ENCODE measurements at regions not wholly inside any gene's neighbourhood (a gene's known extent, or its start where the extent isn't known, plus 50 kb on each side); places are given as distances from the start of the nearest gene placed in this dataset.

- Histone ChIP-seq H3K36me3 (ENCODE audit: low read depth) (no peaks in the 10 kb centered on the region), H3K4me3 (ENCODE audit: severe bottlenecking) (no peak overlapping the region), H3K4me1 (ENCODE audit: insufficient read depth, poor library complexity, severe bottlenecking) (peaks cover 9% of the 10 kb centered on the region), H3K9me3 (ENCODE audit: severe bottlenecking) (no peaks in the 10 kb centered on the region), H3K27ac (ENCODE audit: poor library complexity, severe bottlenecking) (no peak overlapping the region), H3K27me3 (ENCODE audit: insufficient read depth, poor library complexity, severe bottlenecking) (no peaks in the 10 kb centered on the region)
- TF ChIP-seq, protein P1, sequence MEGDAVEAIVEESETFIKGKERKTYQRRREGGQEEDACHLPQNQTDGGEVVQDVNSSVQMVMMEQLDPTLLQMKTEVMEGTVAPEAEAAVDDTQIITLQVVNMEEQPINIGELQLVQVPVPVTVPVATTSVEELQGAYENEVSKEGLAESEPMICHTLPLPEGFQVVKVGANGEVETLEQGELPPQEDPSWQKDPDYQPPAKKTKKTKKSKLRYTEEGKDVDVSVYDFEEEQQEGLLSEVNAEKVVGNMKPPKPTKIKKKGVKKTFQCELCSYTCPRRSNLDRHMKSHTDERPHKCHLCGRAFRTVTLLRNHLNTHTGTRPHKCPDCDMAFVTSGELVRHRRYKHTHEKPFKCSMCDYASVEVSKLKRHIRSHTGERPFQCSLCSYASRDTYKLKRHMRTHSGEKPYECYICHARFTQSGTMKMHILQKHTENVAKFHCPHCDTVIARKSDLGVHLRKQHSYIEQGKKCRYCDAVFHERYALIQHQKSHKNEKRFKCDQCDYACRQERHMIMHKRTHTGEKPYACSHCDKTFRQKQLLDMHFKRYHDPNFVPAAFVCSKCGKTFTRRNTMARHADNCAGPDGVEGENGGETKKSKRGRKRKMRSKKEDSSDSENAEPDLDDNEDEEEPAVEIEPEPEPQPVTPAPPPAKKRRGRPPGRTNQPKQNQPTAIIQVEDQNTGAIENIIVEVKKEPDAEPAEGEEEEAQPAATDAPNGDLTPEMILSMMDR (IDR thresholded peaks at IDR 0.05; ENCODE audit: poor library complexity, severe bottlenecking), result no peak
- ATAC-seq (ENCODE audit: low read depth) (no peak), DNase-seq (ENCODE audit: low spot score) (no peak)
Observed at GRCh38 chr18:45349467-45349866, 265.8 kb upstream of the SLC14A2 start.

- H3K4me3 ChIP-seq (ENCODE audit: severe bottlenecking), result no peak overlapping the region
- DNase-seq (ENCODE audit: low spot score) (no peak), ATAC-seq (ENCODE audit: low read depth) (no peak)
- H3K27me3 ChIP-seq (ENCODE audit: insufficient read depth, poor library complexity, severe bottlenecking), result no peaks in the 10 kb centered on the region
- TF ChIP-seq, protein P1 (IDR thresholded peaks at IDR 0.05; ENCODE audit: poor library complexity, severe bottlenecking), result no peak
- H3K36me3 ChIP-seq (ENCODE audit: low read depth), result no peaks in the 10 kb centered on the region
- H3K4me1 ChIP-seq (ENCODE audit: insufficient read depth, poor library complexity, severe bottlenecking), result peaks cover 9% of the 10 kb centered on the region
- no peaks in the 10 kb centered on the region for H3K9me3 ChIP-seq (ENCODE audit: severe bottlenecking)
- H3K27ac ChIP-seq (ENCODE audit: poor library complexity, severe bottlenecking), result no peak overlapping the region
Observed at GRCh38 chr18:45350404-45351156, 264.7 kb upstream of the SLC14A2 start.

DNA sequence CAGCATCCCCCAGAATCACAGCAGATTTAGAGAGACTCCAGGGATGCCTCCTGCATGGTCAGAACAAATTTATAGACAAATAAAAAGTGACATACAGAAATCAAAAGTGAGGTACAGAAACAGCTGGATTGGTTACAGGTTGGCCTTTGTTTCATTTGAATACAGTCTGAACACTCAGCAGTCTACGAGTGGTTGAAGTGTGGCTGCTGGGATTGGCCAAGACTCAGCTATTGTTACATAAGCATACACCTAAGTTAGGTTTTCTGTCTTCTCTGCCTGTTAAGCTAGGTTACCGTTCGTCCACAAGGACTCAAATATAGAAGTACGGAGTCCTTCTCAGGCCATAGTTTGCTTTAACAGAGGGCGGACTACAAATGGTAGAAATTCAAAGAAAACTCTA is 262.4 kb upstream of the SLC14A2 start:
- Histone ChIP-seq H3K4me3 (ENCODE audit: severe bottlenecking) (no peak overlapping the region), H3K27me3 (ENCODE audit: insufficient read depth, poor library complexity, severe bottlenecking) (no peaks in the 10 kb centered on the region), H3K27ac (ENCODE audit: poor library complexity, severe bottlenecking) (no peak overlapping the region), H3K4me1 (ENCODE audit: insufficient read depth, poor library complexity, severe bottlenecking) (peaks cover 9% of the 10 kb centered on the region), H3K36me3 (ENCODE audit: low read depth) (no peaks in the 10 kb centered on the region), H3K9me3 (ENCODE audit: severe bottlenecking) (no peaks in the 10 kb centered on the region)
- no peak for DNase-seq (ENCODE audit: low spot score)
- no peak for ATAC-seq (ENCODE audit: low read depth)
- TF ChIP-seq, protein P1 (IDR thresholded peaks at IDR 0.05; ENCODE audit: poor library complexity, severe bottlenecking), result no peak

- Histone ChIP-seq H3K4me3 (ENCODE audit: severe bottlenecking) (no peak overlapping the region), H3K9me3 (ENCODE audit: severe bottlenecking) (no peaks in the 10 kb centered on the region), H3K27me3 (ENCODE audit: insufficient read depth, poor library complexity, severe bottlenecking) (no peaks in the 10 kb centered on the region), H3K36me3 (ENCODE audit: low read depth) (no peaks in the 10 kb centered on the region), H3K4me1 (ENCODE audit: insufficient read depth, poor library complexity, severe bottlenecking) (peaks cover 9% of the 10 kb centered on the region), H3K27ac (ENCODE audit: poor library complexity, severe bottlenecking) (no peak overlapping the region)
- DNase-seq (ENCODE audit: low spot score) (no peak), ATAC-seq (ENCODE audit: low read depth) (peak; percentile 97)
- TF ChIP-seq, protein P1 (IDR thresholded peaks at IDR 0.05; ENCODE audit: poor library complexity, severe bottlenecking), result no peak
Observed at GRCh38 chr18:45353530-45353929, 261.7 kb upstream of the SLC14A2 start.

DNA sequence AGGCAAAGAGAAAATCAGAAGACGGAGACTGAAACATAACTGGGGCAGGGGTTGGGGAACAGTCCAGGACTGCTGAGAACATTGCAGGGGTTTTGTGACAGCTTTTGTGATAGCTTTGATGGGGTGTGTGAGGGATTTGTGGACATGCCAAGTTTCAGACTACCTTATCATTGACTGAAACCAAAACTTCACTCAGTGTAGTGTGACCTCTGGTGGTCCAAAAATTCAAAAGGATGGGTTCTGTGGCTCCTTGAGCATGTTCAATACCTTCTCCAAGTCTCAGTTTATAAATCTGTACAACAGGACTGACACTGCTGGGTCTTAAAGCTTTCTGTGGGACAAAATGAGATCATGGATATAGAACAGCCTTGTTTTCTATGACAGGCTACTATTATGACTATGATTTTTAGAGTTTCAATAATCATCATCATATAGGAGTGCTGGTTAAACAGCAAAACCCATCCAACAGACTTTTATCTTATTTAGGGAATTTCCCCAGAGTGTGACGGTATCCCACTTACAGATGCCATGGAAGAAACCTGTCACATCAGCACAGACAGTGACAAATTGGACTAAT is 259.2 kb upstream of the SLC14A2 start:
- peaks cover 9% of the 10 kb centered on the region for H3K4me1 ChIP-seq (ENCODE audit: insufficient read depth, poor library complexity, severe bottlenecking)
- H3K36me3 ChIP-seq (ENCODE audit: low read depth), result no peaks in the 10 kb centered on the region
- no peaks in the 10 kb centered on the region for H3K9me3 ChIP-seq (ENCODE audit: severe bottlenecking)
- no peak for ATAC-seq (ENCODE audit: low read depth)
- TF ChIP-seq, protein P1 (IDR thresholded peaks at IDR 0.05; ENCODE audit: poor library complexity, severe bottlenecking), result no peak
- no peak overlapping the region for H3K27ac ChIP-seq (ENCODE audit: poor library complexity, severe bottlenecking)
- no peak for DNase-seq (ENCODE audit: low spot score)
- H3K27me3 ChIP-seq (ENCODE audit: insufficient read depth, poor library complexity, severe bottlenecking), result no peaks in the 10 kb centered on the region
- H3K4me3 ChIP-seq (ENCODE audit: severe bottlenecking), result no peak overlapping the region
